Astrocyte (in vitro differentiated cells and primary cell): ENCODE measurements at regions not wholly inside any gene's neighbourhood (a gene's known extent, or its start where the extent isn't known, plus 50 kb on each side); places are given as distances from the start of the nearest gene placed in this dataset.
A peak's percentile ranks its signal among the peaks of the same experiment; 100 is the strongest.
"Not testable (repeated sequence)": the region's sequence is repeated elsewhere in the genome, so short reads cannot be mapped to it uniquely, and the experiment has no call there.

ENCODE experiments used
- DNase-seq: peaks from one replicate; pipeline ENCODE4 v3.0.0-alpha.2; 2010; ENCODE audit warnings: low read depth
- FAIRE-seq: peaks from 2 replicates; lab custom pipeline; 2011; peaks lifted over from hg19 to GRCh38; lab: Jason Lieb, UNC
- H2AFZ ChIP-seq: 2 replicates; pipeline ENCODE4 v1.6.0; 2012; ENCODE audit warnings: low read depth, low read length, inconsistent platforms
- H3K27ac ChIP-seq: 2 replicates; pipeline ENCODE4 v1.5.1; 2011; ENCODE audit warnings: low read depth, low read length, inconsistent platforms
- H3K27me3 ChIP-seq: 2 replicates; pipeline ENCODE4 v1.6.0; 2011; ENCODE audit warnings: low read length, inconsistent platforms; ENCODE audit not compliant: insufficient read depth
- H3K36me3 ChIP-seq: 2 replicates; pipeline ENCODE4 v1.5.1; 2011; ENCODE audit warnings: low read length, inconsistent platforms; ENCODE audit not compliant: insufficient read depth
- H3K4me1 ChIP-seq: 2 replicates; pipeline ENCODE4 v1.5.1; 2011; ENCODE audit warnings: low read length, inconsistent platforms; ENCODE audit not compliant: insufficient read depth
- H3K4me2 ChIP-seq: 2 replicates; pipeline ENCODE4 v1.6.0; 2012; ENCODE audit warnings: low read length, inconsistent platforms
- H3K4me3 ChIP-seq: 2 replicates; pipeline ENCODE4 v1.5.1; 2011; ENCODE audit warnings: low read depth, mild to moderate bottlenecking, low read length, inconsistent platforms; ENCODE audit not compliant: insufficient read depth
- H3K79me2 ChIP-seq: 2 replicates; pipeline ENCODE4 v1.6.0; 2012; ENCODE audit warnings: mild to moderate bottlenecking, low read length, inconsistent platforms; ENCODE audit not compliant: insufficient read depth
- H3K9ac ChIP-seq: 2 replicates; pipeline ENCODE4 v1.6.0; 2012; ENCODE audit warnings: mild to moderate bottlenecking, low read length, inconsistent platforms
- H3K9me3 ChIP-seq: 2 replicates; pipeline ENCODE4 v1.5.1; 2012; ENCODE audit warnings: low read depth, mild to moderate bottlenecking, low read length, inconsistent platforms; ENCODE audit not compliant: insufficient read depth
- H4K20me1 ChIP-seq: 2 replicates; pipeline ENCODE4 v1.6.0; 2012; ENCODE audit warnings: low read length, inconsistent platforms; ENCODE audit not compliant: insufficient read depth
- H3K27ac Mint-ChIP-seq: one replicate; pipeline ENCODE4 v1.8.0; 2021; ENCODE audit warnings: mild to moderate bottlenecking, mixed read lengths; ENCODE audit not compliant: unreplicated experiment
- H3K27me3 Mint-ChIP-seq: one replicate; pipeline ENCODE4 v1.8.0; 2021; ENCODE audit warnings: low read depth, mixed read lengths; ENCODE audit not compliant: unreplicated experiment
- H3K36me3 Mint-ChIP-seq: one replicate; pipeline ENCODE4 v1.8.0; 2021; ENCODE audit warnings: low read depth, mixed read lengths; ENCODE audit not compliant: unreplicated experiment
- H3K4me1 Mint-ChIP-seq: one replicate; pipeline ENCODE4 v1.8.0; 2021; ENCODE audit warnings: low read depth, mixed read lengths; ENCODE audit not compliant: unreplicated experiment
- H3K4me3 Mint-ChIP-seq: one replicate; pipeline ENCODE4 v1.8.0; 2021; ENCODE audit warnings: mild to moderate bottlenecking, moderate library complexity, mixed read lengths; ENCODE audit not compliant: unreplicated experiment
- H3K9me3 Mint-ChIP-seq: one replicate; pipeline ENCODE4 v1.8.0; 2021; ENCODE audit warnings: mild to moderate bottlenecking, mixed read lengths; ENCODE audit not compliant: unreplicated experiment
- EZH2 ChIP-seq: IDR thresholded peaks from 2 replicates; pipeline ENCODE4 v1.6.1; 2012; ENCODE audit warnings: mild to moderate bottlenecking, low read length, inconsistent platforms; ENCODE audit not compliant: insufficient read depth
- TF ChIP-seq, protein P1 (sequence below): IDR thresholded peaks from 2 replicates; pipeline ENCODE4 v1.5.1; 2011; ENCODE audit warnings: low read depth, mild to moderate bottlenecking, inconsistent platforms, low read length, moderate library complexity; ENCODE audit not compliant: insufficient read depth

- Mint-ChIP-seq H3K4me3 (no peak overlapping the region), H3K27me3 (no peaks in the 10 kb centered on the region), H3K9me3 (no peaks in the 10 kb centered on the region), H3K36me3 (no peaks in the 10 kb centered on the region), H3K27ac (no peak overlapping the region), H3K4me1 (no peaks in the 10 kb centered on the region)
- no peak for TF ChIP-seq EZH2
- TF ChIP-seq, protein P1, sequence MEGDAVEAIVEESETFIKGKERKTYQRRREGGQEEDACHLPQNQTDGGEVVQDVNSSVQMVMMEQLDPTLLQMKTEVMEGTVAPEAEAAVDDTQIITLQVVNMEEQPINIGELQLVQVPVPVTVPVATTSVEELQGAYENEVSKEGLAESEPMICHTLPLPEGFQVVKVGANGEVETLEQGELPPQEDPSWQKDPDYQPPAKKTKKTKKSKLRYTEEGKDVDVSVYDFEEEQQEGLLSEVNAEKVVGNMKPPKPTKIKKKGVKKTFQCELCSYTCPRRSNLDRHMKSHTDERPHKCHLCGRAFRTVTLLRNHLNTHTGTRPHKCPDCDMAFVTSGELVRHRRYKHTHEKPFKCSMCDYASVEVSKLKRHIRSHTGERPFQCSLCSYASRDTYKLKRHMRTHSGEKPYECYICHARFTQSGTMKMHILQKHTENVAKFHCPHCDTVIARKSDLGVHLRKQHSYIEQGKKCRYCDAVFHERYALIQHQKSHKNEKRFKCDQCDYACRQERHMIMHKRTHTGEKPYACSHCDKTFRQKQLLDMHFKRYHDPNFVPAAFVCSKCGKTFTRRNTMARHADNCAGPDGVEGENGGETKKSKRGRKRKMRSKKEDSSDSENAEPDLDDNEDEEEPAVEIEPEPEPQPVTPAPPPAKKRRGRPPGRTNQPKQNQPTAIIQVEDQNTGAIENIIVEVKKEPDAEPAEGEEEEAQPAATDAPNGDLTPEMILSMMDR: no peak
- Histone ChIP-seq H2AFZ (no peak overlapping the region), H3K27me3 (no peaks in the 10 kb centered on the region), H4K20me1 (no peaks in the 10 kb centered on the region), H3K9ac (no peak overlapping the region), H3K9me3 (no peaks in the 10 kb centered on the region), H3K4me2 (no peak overlapping the region), H3K36me3 (no peaks in the 10 kb centered on the region), H3K4me1 (no peaks in the 10 kb centered on the region), H3K27ac (no peak overlapping the region), H3K4me3 (no peak overlapping the region), H3K79me2 (no peaks in the 10 kb centered on the region)
- FAIRE-seq (no peak), DNase-seq (no peak)
Measured at GRCh38 chr11:22441831-22442230, 103.7 kb downstream of the SLC17A6 start.

DNA sequence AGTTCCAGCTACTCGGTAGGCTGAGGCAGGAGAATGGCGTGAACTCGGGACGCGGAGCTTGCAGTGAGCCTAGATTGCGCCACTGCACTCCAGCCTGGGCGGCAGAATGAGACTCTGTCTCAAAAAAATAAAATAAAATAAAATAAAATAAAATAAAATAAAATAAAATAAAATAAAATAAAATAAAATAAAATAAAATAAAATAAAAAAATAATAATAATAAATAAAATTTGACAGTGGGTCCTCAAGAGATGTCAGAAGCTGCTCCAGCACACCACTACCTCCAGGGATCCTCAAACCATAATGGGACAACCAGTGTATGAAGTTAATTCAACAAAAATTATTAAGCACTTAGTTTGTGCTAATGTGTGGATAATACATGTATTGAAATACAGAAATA lies 97.4 kb downstream of the SLC17A6 start:
- H3K27me3 Mint-ChIP-seq, H3K4me2 ChIP-seq, H3K27ac Mint-ChIP-seq, H3K4me3 Mint-ChIP-seq, H2AFZ ChIP-seq, H3K27me3 ChIP-seq, H3K36me3 ChIP-seq, H3K36me3 Mint-ChIP-seq, H3K4me3 ChIP-seq, H3K79me2 ChIP-seq, H3K4me1 Mint-ChIP-seq, H3K9me3 ChIP-seq, H4K20me1 ChIP-seq, H3K9ac ChIP-seq, FAIRE-seq, H3K27ac ChIP-seq, H3K9me3 Mint-ChIP-seq, DNase-seq: not testable (repeated sequence)
- peaks cover 13% of the 10 kb centered on the region for H3K4me1 ChIP-seq

- no peaks in the 10 kb centered on the region for H3K79me2 ChIP-seq
- no peaks in the 10 kb centered on the region for H4K20me1 ChIP-seq
- H3K27ac Mint-ChIP-seq: no peak overlapping the region
- H3K4me1 Mint-ChIP-seq: peaks cover 2% of the 10 kb centered on the region
- no peak for DNase-seq
- H3K4me3 Mint-ChIP-seq: no peak overlapping the region
- no peak overlapping the region for H3K4me3 ChIP-seq
- no peak for TF ChIP-seq EZH2
- TF ChIP-seq, protein P1: no peak
- no peaks in the 10 kb centered on the region for H3K27me3 ChIP-seq
- peak overlapping the region; percentile 79 for H3K9ac ChIP-seq
- H3K4me2 ChIP-seq: peak overlapping the region; percentile 90
- no peaks in the 10 kb centered on the region for H3K9me3 ChIP-seq
- no peak overlapping the region for H2AFZ ChIP-seq
- FAIRE-seq: no peak
- peaks cover 13% of the 10 kb centered on the region for H3K4me1 ChIP-seq
- no peaks in the 10 kb centered on the region for H3K36me3 Mint-ChIP-seq
- no peaks in the 10 kb centered on the region for H3K36me3 ChIP-seq
- H3K9me3 Mint-ChIP-seq: peaks cover under 1% of the 10 kb centered on the region
- no peaks in the 10 kb centered on the region for H3K27me3 Mint-ChIP-seq
- H3K27ac ChIP-seq: no peak overlapping the region
Measured at GRCh38 chr11:22433517-22433916, 95.3 kb downstream of the SLC17A6 start.
